ENCODE measurements at regions not wholly inside any gene's neighbourhood (a gene's known extent, or its start where the extent isn't known, plus 50 kb on each side); places are given as distances from the start of the nearest gene placed in this dataset.

DNA sequence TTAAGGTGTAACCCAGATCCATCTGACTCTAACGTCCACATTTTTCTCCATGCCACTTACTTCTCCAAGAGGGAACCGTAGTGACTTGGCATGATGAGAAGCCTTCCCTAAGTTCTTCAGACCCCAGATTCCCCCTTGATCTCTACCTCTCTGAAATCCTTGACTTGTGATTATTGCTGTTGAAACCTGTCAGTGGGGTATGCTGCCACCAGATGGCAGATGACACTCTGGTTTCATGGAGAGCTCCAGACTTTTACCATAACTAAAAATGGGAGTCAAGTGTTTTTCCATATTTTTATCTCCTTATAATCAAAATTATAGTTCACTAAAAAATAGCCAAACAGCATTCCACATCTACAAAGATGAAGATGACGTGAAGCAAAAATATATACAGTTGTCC lies 504.2 kb downstream of the SOX6 start:
- H3K36me3 Mint-ChIP-seq (ENCODE audit: insufficient read depth in 1 of 3, low read depth in 3 of 3) = no peaks in the 10 kb centered on the region
- H3K14ac ChIP-seq (ENCODE audit: insufficient read depth, low read length) = no peak overlapping the region
- WGBS (ENCODE audit: extremely low coverage, insufficient read length, low lambda C conversion rate) = no CpG with 5 or more reads among the region's 3 CpGs
- no peak overlapping the region for H2BK5ac ChIP-seq (ENCODE audit: insufficient read length, low read length)
- H3K27ac Mint-ChIP-seq = no peak overlapping the region
- no peak overlapping the region for H3T11ph ChIP-seq (ENCODE audit: low read length)
- no peak overlapping the region for H2BK120ac ChIP-seq (ENCODE audit: low read depth, low read length, poor library complexity, severe bottlenecking)
- no peak overlapping the region for H2AFZ ChIP-seq (ENCODE audit: low read length)
- no peak overlapping the region for H2BK12ac ChIP-seq (ENCODE audit: insufficient read length, low read depth, low read length)
- H4K5ac ChIP-seq (ENCODE audit: insufficient read length, low read depth, low read length) = no peak overlapping the region
- no peaks in the 10 kb centered on the region for H3K23me2 ChIP-seq (ENCODE audit: insufficient read length, low read depth, low read length, poor library complexity, severe bottlenecking)
- H4K20me1 ChIP-seq (ENCODE audit: control insufficient read depth, insufficient read depth, insufficient read length) = no peaks in the 10 kb centered on the region
- H3K27ac ChIP-seq (ENCODE audit: insufficient read length, low read depth, low read length) = no peak overlapping the region
- no peak overlapping the region for H4K8ac ChIP-seq (replicated peaks; ENCODE audit: insufficient read length, low read depth, low read length)
- H3K9me3 Mint-ChIP-seq = no peaks in the 10 kb centered on the region
- no peak overlapping the region for H3K4ac ChIP-seq (ENCODE audit: low read depth, low read length)
- H3K4me1 Mint-ChIP-seq = peaks cover 4 to 19% of the 10 kb centered on the region in 2 experiments
- no peaks in the 10 kb centered on the region for H3K79me2 ChIP-seq (ENCODE audit: insufficient read depth, low read length)
- H3K4me3 Mint-ChIP-seq = no peak overlapping the region
- H3K27me3 ChIP-seq (ENCODE audit: insufficient read depth, low read length) = no peaks in the 10 kb centered on the region
- H3K23ac ChIP-seq (ENCODE audit: insufficient read length, low read depth, low read length) = no peak overlapping the region
- no peak overlapping the region for H3K18ac ChIP-seq (ENCODE audit: insufficient read length, low read depth, low read length)
- no peaks in the 10 kb centered on the region for H3K9me3 ChIP-seq (ENCODE audit: control insufficient read depth, low read depth, low read length)
- peaks cover 23% of the 10 kb centered on the region for H3K27me3 Mint-ChIP-seq (ENCODE audit: low read depth)
- no peak overlapping the region for H3K4me2 ChIP-seq (ENCODE audit: insufficient read depth, insufficient read length, low read length)
- H2BK15ac ChIP-seq (ENCODE audit: low read depth, low read length) = no peak overlapping the region
- H2AK5ac ChIP-seq (ENCODE audit: insufficient read length, low read length) = no peak overlapping the region
- H3K56ac ChIP-seq (ENCODE audit: insufficient read length, low read depth, low read length) = no peak overlapping the region
- no peaks in the 10 kb centered on the region for H3K79me1 ChIP-seq (ENCODE audit: insufficient read depth, low read depth, low read length, poor library complexity, severe bottlenecking)
- TF ChIP-seq, protein P1, sequence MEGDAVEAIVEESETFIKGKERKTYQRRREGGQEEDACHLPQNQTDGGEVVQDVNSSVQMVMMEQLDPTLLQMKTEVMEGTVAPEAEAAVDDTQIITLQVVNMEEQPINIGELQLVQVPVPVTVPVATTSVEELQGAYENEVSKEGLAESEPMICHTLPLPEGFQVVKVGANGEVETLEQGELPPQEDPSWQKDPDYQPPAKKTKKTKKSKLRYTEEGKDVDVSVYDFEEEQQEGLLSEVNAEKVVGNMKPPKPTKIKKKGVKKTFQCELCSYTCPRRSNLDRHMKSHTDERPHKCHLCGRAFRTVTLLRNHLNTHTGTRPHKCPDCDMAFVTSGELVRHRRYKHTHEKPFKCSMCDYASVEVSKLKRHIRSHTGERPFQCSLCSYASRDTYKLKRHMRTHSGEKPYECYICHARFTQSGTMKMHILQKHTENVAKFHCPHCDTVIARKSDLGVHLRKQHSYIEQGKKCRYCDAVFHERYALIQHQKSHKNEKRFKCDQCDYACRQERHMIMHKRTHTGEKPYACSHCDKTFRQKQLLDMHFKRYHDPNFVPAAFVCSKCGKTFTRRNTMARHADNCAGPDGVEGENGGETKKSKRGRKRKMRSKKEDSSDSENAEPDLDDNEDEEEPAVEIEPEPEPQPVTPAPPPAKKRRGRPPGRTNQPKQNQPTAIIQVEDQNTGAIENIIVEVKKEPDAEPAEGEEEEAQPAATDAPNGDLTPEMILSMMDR (conservative IDR thresholded peaks at IDR 0.05) = peak; percentile 78
- no peaks in the 10 kb centered on the region for H3K4me1 ChIP-seq (ENCODE audit: insufficient read depth, low read length)
- no peak overlapping the region for H4K91ac ChIP-seq (ENCODE audit: insufficient read length, low read depth, low read length)
- no peak for DNase-seq
- H3K9ac ChIP-seq (ENCODE audit: extremely low read depth, insufficient read length, low read length) = no peak overlapping the region
- no peak overlapping the region for H2BK20ac ChIP-seq (ENCODE audit: low read depth, low read length, poor library complexity, severe bottlenecking)

All from H9 (cell line).